Right hindlimb (tissue), 1 donor: ENCODE measurements at regions not wholly inside any gene's neighbourhood (a gene's known extent, or its start where the extent isn't known, plus 50 kb on each side); places are given as distances from the start of the nearest gene placed in this dataset.
"Not testable (repeated sequence)": the region's sequence is repeated elsewhere in the genome, so short reads cannot be mapped to it uniquely, and the experiment has no call there.

ENCODE experiments used
- DNase-seq: peaks from one replicate; pipeline ENCODE4 v3.0.0-alpha.2; 2018

DNA sequence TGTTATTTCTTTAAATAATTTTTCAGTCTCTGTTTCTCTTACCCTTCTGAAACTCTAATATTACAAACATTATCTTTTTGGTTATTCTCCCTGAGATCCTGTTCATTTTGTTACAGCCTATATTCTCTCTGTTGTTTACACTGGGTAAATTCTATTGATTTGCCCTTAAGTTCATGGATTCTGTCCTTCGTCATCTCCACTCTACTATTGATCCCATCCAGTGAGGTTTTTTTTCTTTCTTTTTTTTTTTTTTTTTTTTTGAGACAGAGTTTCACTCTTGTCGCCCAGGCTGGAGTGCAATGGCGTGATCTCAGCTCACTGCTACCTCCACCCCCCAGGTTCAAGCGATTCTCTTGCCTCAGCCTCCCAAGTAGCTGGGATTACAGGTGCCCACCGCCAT is 393.9 kb downstream of the ZNF674 start:
- not testable (repeated sequence) for DNase-seq

DNA sequence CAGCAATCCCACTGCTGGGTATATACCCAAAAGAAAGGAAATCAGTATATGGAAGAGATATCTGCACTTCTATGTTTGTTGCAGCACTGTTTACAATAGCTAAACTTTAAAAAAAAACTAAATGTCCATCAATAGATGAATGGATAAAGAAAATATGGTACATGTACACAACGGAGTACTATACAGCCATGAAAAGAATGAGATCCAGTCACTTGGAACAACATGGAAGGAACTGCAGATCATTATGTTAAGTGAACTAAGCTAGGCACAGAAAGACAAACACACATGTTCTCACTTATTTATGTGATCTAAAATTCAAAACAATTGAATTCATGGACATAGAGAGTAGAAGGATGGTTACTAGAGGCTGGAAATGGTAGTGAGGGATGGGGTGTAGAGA is 400.7 kb downstream of the ZNF674 start:
- no peak for DNase-seq

DNA sequence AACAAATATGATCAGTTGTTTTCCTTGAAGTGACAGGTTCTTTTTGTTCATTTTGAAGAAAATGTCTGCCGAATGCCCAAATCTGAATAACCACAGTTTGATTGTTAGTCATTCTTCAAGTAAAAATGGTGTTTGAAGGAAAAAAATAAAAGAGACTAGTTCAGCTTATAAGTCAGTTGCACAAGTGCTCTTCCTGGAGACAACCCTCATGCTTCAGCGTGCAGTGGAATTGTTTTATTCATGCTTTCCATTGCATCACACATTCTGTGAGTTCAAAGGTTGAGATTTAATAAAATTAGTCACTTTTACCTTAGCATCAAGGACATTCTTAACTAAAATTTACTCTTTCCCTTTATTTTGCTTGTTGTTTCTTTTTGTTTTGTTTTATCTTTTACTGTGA is 404.9 kb downstream of the ZNF674 start:
- DNase-seq: no peak

DNA sequence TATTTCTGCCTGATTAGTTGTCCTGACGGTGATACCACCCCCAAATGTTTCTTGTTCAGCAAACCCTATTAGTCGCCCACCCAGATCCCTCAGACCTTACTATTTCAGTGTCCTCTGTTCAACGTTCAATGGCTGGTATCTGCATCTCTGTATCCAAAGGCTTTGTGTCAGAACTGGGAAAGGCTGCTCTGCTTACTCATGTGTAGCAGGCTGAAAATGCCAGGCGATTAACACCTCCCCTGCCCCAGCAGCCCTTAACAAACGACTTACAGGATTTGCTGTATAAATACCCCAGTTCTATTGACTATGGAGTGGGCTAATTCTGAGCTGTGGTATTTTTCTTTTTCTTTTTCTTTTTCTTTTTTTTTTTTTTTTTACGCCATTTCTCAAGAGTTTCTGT is 415.0 kb downstream of the ZNF674 start:
- no peak for DNase-seq

DNA sequence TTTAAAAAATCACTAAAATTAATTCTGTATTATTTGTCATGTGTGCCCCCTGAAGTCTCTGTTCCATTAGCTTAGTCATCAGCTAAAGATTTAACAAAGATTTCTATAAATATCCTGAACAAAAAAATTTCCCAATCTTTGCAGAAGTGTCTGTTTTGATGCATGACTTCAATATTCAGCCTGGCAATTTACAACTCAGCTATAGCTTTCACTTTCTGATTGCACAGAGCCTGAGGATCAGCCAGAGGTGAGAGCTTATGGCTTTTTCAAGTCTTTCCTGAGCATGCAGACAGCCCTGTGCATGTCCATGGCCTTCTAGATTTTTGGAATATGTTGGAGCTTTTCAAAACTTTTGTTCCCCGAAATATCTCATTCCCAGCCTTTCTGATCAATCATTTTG is 420.1 kb downstream of the ZNF674 start:
- DNase-seq: no peak

DNA sequence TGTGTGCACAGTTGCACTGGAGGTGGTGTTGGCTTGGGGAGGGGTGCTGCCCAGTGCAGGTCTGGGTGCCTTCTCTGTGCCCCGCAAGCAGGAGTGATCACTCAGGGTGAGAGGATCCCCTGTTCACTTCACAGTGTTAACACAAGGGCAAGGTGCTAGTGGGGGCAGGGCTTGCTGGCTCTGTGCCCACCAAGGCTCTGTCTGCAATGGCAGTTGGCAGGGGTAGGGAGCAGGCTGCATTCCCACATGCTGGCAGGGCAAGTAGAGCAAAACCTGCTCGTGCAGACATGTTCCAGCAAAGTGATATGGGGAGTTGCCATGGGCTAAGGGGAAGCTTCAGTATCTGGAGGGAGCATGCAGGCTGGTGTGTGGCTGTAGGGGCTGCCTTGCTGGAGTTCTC is 428.0 kb downstream of the ZNF674 start:
- no peak for DNase-seq

DNA sequence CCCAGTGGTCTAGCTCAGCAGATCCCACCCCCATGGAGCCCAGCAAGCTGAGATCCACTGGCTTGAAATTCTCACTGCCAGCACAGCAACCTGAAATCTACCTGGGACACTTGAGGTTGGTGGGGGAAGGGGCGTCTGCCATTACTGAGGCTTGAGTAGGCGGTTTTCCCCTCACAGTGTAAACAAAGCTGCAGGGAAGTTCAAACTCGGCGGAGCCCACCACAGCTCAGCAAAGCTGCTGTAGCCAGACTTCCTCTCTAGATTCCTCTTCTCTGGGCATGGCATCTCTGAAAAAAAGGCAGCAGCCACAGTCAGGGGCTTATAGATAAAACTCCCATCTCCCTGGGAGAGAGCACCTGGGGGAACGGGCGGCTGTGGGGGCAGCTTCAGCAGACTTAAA is 457.9 kb downstream of the ZNF674 start:
- DNase-seq: not testable (repeated sequence)

DNA sequence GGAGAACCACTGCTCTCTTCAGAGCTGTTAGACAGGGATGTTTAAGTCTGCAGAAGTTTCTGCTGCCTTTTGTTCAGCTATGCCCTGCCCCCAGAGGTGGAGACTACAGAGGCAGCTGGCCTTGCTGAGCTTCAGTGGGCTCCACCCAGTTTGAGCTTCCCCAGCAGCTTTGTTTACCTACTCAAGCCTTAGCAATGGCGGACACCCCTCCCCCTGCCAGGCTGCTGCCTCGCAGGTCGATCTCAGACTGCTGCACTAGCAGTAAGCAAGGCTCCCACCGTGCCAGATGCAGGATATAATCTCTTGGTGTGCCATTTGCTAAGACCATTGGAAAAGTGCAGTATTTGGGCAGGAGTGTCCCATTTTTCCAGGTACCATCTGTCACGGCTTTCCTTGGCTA is 465.1 kb downstream of the ZNF674 start:
- not testable (repeated sequence) for DNase-seq

DNA sequence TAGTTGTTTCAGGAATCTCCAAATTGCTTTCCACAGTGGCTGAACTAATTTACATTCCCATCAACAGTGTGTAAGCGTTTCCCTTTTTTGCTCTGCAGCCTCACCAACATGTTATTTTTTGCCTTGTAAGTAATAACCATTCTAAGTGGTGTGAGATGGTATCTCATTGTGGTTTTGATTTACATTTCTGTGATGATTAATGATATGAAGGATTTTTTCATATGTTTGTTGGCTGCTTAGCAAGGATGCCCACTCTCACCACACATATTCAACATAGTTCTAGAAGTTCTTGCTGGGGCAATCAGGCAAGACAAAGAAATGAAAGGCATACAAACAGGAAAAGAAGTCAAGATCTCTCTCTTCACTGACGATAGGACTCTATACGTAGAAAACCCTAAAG is 472.4 kb downstream of the ZNF674 start:
- no peak for DNase-seq

DNA sequence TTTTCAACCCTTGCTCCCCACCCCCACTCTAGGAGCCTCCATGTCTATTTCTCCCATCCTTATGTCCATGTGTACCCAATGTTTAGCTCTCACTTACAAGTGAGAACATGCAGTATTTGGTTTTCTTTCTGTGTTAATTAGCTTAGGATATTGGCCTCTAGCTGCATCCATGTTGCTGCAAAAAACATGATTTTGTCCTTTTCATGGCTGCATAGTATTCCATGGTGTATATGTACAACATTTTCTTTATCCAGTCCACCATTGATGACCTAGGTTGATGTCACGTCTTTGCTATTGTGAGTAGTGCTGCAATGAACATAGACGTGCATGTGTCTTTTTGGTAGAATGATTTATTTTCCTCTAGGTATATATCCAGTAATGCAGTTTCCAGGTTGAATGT is 472.8 kb downstream of the ZNF674 start:
- DNase-seq: no peak

DNA sequence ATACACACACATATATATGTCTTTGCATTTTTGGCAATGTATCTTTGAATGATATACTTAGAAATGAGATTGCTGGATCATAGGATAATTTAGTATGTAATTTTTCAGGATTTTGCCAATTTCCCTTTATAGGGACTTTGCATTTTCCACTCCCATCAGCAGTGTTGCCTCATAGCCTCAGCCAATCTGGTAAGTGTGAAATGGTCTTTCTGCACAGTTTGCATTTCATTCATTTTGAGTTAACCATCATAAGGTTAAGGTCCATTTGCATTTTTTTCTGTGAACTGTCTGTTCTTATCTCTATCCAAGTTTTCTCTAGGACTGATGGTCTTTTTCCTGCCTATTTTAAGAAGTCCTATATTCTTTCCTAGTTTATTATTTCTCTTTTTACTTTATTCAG is 474.8 kb downstream of the ZNF674 start:
- DNase-seq: no peak

DNA sequence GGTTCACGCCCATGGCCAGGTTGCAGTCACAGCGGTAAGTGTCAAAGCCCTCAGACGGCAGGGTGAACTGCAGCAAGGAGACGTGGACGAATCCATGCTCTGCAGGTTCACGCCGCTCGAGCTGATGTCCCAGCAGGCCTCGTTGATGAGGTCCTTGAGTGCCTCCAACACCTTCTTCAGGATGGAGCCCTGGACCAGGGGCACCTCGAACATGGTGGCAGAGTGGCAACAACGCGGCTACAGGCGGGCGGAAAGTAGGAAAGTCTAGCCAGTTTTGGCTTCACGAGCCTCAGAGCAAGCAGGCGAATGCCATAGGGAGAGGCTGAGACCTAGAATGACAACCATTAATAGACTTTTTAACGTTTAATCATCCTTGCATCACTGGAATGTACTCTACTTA is 485.9 kb downstream of the ZNF674 start:
- no peak for DNase-seq

DNA sequence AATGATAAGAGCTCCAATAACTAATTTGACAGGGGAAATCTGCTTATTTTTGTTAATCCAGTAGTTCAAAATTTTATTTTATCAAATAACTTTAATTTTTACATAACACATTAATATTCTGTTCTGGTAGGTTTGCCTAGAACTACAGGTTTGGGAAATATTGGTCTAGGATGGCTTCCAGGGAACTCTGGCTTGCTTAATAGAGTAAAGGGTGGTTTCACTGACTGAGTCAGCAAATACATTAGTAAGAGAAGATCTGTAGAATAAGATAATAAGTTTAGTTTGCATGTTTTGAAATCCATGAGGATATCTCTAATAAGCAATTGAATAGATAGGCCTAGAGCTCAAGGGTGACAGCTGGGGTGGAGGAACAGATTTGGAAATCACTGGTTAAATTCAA is 500.7 kb downstream of the ZNF674 start:
- no peak for DNase-seq

DNA sequence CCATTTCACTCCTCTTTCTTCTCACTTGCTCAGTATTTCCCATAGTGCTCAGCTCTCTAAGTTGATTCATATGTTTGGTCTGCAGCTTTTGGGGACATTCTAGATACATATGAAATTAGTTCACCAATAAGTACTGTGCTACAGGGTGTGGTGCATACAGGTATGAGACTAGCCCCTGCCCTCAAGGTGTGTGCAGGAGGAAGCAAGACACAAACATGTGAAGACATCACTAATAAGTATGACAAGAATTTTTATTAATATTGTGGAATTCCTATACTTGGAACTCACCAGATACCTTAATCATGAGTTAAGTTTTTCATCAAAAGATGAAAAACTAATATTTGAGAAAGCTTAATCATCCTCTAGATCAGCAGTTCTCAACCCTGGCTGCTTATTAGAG is 505.2 kb downstream of the ZNF674 start:
- DNase-seq: no peak

DNA sequence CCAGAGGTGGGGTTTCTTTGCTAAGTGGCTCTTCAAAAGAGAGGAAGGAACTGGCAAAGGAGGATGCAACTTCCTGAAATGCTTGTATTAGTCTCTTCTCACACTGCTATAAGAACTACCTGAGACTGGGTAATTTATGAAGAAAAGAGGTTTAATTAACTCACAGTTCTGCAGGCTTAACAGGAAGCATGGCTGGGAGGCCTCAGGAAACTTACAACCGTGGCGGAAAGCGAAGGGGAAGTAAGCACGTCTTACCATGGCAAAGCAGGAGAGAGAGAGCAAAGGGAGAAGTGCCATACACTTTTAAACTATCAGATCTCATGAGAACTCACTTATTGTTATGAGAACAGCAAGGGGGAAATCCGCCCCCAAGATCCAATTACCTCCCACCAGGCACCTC is 505.7 kb downstream of the ZNF674 start:
- DNase-seq: no peak

DNA sequence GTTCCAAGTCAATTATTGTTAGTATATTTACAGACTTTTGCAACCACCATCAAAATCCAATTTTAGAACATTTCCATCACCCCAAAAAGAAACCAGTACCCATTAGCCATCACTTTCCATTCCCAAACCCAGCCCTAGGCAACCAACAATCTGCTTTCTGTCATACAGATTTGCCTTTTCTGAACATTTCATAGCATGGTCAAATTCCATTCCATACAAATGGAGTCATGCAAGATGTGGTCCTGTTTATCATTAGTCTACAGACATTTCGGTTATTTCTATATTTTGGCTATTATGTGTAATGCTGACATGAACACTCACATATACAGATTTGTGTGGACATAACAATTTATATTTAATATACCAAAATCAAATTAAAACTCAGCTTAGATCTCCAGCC is 508.7 kb downstream of the ZNF674 start:
- DNase-seq: no peak

DNA sequence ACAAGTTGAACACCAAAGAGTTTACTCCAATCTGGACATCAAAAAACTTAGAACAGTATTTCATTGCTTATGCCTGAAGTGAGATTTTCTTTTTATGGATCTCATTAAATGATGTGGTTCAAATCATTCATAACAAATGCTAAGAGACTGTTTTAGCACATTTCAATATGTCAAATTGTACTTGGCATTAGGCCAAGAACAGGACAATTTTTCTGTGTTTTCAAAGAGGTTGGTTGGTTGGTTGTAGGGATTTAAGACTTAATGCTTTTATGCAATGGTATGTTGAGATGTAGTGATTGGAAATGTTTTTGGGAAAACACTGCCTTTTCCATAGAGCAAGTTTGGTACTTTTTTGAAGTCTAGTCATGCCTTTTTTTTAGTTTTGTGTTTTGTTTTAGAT is 510.4 kb downstream of the ZNF674 start:
- DNase-seq: no peak

DNA sequence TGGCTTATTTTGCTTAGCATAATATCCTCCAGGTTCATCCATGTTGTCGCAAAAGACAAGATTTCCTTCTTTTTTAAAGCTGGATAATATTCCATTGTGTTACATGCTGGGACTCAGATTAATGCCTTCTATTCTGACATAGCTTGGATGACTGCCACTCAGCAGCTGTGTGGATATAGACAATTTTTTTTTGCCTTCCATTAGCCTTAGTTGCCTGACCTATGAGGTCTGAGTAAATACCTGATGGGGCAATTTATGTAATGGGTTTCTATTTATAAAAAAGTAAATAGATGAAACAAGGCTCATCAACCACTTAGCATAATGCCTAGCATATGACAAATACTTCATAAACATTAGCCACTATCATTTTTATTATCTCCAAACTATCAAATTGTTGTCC is 515.4 kb downstream of the ZNF674 start:
- no peak for DNase-seq

DNA sequence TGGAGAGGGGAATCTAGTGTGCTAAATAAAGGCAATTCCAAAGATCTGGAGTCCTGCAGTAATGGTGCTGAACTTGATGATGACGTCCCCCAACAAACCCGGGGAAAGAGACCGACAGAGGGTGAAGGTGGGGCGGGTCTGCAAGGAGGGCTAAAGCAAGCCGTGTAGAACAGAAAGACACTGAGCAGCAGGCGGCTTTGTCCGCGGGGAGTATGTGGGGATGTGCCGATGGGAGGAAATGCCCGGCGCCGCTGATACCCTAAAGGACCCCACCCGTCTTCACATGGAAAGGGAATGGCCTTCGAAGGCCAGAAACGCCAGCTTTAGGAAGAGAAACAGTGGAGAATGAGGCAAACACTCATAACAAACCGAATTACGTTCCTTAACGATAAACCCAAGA is 528.9 kb downstream of the ZNF674 start:
- no peak for DNase-seq

DNA sequence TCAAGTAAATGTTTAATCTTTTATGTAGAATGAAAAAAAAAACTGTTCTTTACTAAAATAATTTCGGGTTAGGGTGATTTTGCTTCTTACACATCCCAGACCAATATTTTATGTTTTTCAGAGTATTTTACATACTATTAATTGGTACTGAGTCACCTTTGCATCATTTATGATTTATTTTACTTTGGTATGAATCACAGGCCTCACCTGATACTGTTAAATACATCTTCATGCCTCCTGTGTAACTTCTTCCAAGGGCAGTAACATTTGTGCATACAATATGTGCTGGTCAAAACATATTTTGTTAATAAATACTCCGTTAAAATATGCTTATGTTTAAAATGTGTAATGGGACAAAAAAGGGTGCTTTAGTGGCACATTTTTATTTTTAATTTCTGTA is 529.6 kb downstream of the ZNF674 start:
- no peak for DNase-seq

DNA sequence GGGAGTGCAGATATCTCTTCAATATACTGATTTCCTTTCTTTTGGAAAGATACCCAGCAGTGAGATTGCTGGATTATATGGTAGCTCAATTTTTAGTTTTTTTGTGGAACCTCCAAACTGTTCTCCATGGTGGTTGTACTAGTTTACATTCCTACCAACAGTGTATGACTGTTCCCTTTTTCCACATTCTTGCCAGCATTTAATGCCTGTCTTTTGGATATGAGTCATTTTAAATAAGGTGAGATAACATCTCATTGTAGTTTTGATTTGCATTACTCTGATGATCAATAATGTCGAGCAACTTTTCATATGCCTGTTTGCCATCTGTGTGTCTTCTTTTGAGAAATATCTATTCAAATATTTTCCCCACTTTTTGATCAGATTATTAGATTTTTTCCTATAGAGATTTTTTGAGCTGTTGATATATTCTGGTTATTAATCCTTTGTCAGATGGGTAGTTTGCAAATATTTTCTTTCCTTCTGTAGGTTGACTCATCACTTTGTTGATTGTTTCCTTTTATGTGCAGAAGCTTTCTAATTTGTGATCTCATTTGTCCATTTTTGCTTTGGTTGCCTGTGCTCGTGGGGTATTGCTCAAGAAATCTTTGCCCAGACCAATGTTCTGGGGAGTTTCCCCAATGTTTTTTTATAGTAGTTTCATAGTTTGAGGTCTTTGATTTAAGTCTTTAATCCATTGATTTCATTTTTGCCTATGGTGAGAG is 552.7 kb downstream of the ZNF674 start:
- DNase-seq: no peak

DNA sequence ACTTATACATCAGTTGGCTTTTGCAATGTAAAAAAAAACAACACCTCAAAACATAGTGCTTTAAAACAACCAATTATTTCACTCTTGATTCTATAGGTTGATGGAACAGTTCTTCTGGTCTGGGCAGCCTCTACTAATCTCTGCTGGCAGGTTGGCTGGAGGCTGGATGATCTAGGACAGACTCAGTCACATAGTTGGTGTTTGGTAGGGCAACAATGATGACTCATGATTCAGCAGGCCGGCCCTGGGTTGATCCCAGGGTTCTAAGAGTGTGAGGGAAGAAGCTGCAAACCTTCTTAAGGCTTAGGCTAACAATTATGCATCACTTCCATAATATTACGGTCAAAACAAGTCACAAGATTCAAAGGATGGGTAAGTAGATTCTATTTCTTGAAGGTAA is 558.2 kb downstream of the ZNF674 start:
- DNase-seq: no peak

DNA sequence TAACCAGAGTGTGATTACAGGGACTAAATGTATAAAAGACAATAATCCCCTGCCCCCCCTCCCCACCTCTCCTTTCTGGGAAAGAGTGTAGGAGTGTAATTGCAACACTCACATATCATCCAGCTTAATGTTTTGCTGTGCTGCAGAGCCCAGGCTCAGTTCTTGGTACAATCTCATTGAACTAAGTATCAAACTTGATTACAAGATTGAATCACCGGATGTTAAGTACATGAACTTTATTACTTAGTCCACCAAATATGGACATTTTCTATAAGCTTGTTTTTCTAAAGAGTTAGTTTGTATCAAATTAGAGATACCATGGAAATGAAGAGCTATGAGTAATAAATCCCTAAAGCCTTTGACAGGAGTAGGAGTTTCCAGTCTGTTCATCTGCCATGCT is 559.1 kb downstream of the ZNF674 start:
- DNase-seq: no peak

DNA sequence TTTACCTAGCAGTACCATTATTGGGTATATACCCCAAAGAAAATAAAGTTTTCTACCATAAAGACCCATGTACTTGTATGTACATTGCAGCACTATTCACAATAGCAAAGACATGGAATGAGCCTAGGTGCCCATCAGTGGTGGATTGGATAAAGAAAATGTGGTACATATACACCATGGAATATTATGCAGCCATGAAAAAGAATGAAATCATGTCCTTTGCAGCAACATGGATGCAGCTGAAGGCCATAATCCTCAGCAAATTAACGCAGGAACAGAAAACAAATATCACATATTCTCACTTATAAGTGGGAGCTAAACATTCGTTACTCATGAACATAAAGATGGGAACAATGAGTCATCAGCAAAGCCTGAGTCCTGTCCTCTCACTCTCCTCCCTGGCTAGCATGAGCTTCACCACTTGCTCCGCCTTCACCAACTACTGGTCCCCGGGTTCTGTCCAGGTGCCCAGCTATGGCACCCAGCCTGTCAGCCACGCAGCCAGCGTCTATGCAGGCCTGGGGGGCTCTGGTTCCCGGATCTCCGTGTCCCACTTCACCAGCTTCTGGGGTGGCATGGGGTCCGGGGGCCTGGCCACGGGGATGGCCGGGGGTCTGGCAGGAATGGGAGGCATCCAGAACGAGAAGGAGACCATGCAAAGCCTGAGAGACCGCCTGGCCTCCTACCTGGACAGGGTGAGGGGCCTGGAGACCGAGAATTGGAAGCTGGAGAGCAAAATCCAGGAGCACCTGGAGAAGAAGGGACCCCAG is 562.1 kb downstream of the ZNF674 start:
- DNase-seq: not testable (repeated sequence)

DNA sequence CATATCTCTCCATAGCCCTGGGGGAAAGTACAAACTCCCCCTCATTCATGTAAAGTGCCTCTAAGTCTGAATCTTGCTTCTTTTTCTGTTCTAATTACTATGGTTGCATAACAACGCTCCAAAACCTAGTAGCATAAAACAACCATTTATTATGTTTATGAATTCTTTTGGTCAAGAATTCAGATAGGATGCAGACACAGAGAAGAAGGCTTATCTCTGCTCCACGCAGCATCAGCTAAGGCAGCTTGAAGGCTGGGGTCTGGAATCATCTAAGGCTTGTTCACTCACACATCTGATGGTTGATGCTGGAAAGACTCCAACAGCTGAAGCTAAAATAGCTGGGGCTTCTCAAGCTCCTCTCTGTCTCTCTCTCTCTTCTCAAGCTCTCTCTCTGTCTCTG is 564.5 kb downstream of the ZNF674 start:
- DNase-seq: no peak
